Colonic mucosa (tissue), 4 donors: ENCODE measurements at regions not wholly inside any gene's neighbourhood (a gene's known extent, or its start where the extent isn't known, plus 50 kb on each side); places are given as distances from the start of the nearest gene placed in this dataset.
"Not testable (repeated sequence)": the region's sequence is repeated elsewhere in the genome, so short reads cannot be mapped to it uniquely, and the experiment has no call there.

Experiments used
- DNase-seq: peaks from one replicate; pipeline ENCODE4 v3.0.0-alpha.2; 2020
- H3K27ac ChIP-seq: fragments of 200-600 bp; one replicate; pipeline ENCODE4 v1.8.0; 2021
- H3K27me3 ChIP-seq: fragments of 200-600 bp; one replicate; pipeline ENCODE4 v1.8.0; 2021
- H3K36me3 ChIP-seq: fragments of 200-600 bp; one replicate; pipeline ENCODE4 v1.8.0; 2021
- H3K4me1 ChIP-seq: fragments of 200-600 bp; one replicate; pipeline ENCODE4 v1.8.0; 2021; ENCODE audit warnings: mild to moderate bottlenecking
- H3K4me3 ChIP-seq: fragments of 200-600 bp; one replicate; pipeline ENCODE4 v1.8.0; 2021
- H3K9ac ChIP-seq, 2 donors: one replicate each; pipeline ENCODE4 v1.7.0; 2013; ENCODE audit warnings: control low read depth in 2 of 2, low read depth in 2 of 2, low read length in 2 of 2
- H3K9me3 ChIP-seq: fragments of 200-600 bp; one replicate; pipeline ENCODE4 v1.8.0; 2021
- CTCF ChIP-seq: fragments of 200-600 bp; IDR thresholded peaks from one replicate; pipeline ENCODE4 v1.8.0; 2022; ENCODE audit warnings: antibody characterized with exemption, mild to moderate bottlenecking
- intact Hi-C: fragments of 100-400 bp; cut with DNase I; formaldehyde crosslinking; loops from one replicate; pipeline ENCODE4 v1.14.1; 2022
- donor health status: healthy.
- donor health status: DM: no; HTN: no; CAD: no.
- donor health status: DM: no; HTN: no; CAD: no.

GRCh38 chr3:162704799-162705385, 1208.3 kb downstream of the OTOL1 start:
- Histone ChIP-seq H3K4me1 (no peaks in the 10 kb centered on the region), H3K4me3 (no peak overlapping the region), H3K9ac (no peak overlapping the region), H3K36me3 (no peaks in the 10 kb centered on the region), H3K27ac (no peak overlapping the region), H3K9me3 (no peaks in the 10 kb centered on the region), H3K27me3 (no peaks in the 10 kb centered on the region)
- no peak for DNase-seq
- TF ChIP-seq CTCF, result no peak
- intact Hi-C loops, result no loop called here

GRCh38 chr3:162708394-162708793, 1211.8 kb downstream of the OTOL1 start:
- intact Hi-C loops, result not testable (repeated sequence)

GRCh38 chr3:162708942-162709706, 1212.5 kb downstream of the OTOL1 start:
- H3K27me3 ChIP-seq, DNase-seq, intact Hi-C loops, H3K4me3 ChIP-seq, H3K9me3 ChIP-seq, H3K27ac ChIP-seq, H3K4me1 ChIP-seq, H3K36me3 ChIP-seq, H3K9ac ChIP-seq: not testable (repeated sequence)

More at GRCh38 chr3:162708394-162708793, 1211.8 kb downstream of the OTOL1 start:
- not testable (repeated sequence) for H3K27me3 ChIP-seq, DNase-seq, H3K36me3 ChIP-seq, H3K4me1 ChIP-seq, H3K27ac ChIP-seq, H3K9me3 ChIP-seq, H3K9ac ChIP-seq, H3K4me3 ChIP-seq

- H3K9ac ChIP-seq, result no peak overlapping the region
- no peaks in the 10 kb centered on the region for H3K27me3 ChIP-seq
- no peaks in the 10 kb centered on the region for H3K9me3 ChIP-seq
- H3K36me3 ChIP-seq, result no peaks in the 10 kb centered on the region
- DNase-seq, result no peak
- intact Hi-C loops, result no loop called here
- no peaks in the 10 kb centered on the region for H3K4me1 ChIP-seq
- TF ChIP-seq CTCF, result no peak
- H3K27ac ChIP-seq, result no peak overlapping the region
- H3K4me3 ChIP-seq, result no peak overlapping the region
These were observed 1213.9 kb downstream of the OTOL1 start for GRCh38 chr3:162710332-162711112.

- H3K4me3 ChIP-seq, H3K9me3 ChIP-seq, H3K27me3 ChIP-seq, H3K9ac ChIP-seq, intact Hi-C loops, H3K27ac ChIP-seq, H3K4me1 ChIP-seq, DNase-seq, H3K36me3 ChIP-seq: not testable (repeated sequence)
These were observed 1220.5 kb downstream of the OTOL1 start for GRCh38 chr3:162717074-162717473.

GRCh38 chr3:162718697-162719096, 1222.1 kb downstream of the OTOL1 start:
- intact Hi-C loops, result no loop called here

More at GRCh38 chr3:162718697-162719096, 1222.1 kb downstream of the OTOL1 start:
- Histone ChIP-seq H3K36me3 (no peaks in the 10 kb centered on the region), H3K4me1 (no peaks in the 10 kb centered on the region), H3K9ac (no peak overlapping the region), H3K9me3 (no peaks in the 10 kb centered on the region), H3K4me3 (no peak overlapping the region), H3K27me3 (no peaks in the 10 kb centered on the region), H3K27ac (no peak overlapping the region)
- DNase-seq, result no peak
- no peak for TF ChIP-seq CTCF
